ENCODE measurements at regions not wholly inside any gene's neighbourhood (a gene's known extent, or its start where the extent isn't known, plus 50 kb on each side); places are given as distances from the start of the nearest gene placed in this dataset.
"Not testable (repeated sequence)": the region's sequence is repeated elsewhere in the genome, so short reads cannot be mapped to it uniquely, and the experiment has no call there.

DNA sequence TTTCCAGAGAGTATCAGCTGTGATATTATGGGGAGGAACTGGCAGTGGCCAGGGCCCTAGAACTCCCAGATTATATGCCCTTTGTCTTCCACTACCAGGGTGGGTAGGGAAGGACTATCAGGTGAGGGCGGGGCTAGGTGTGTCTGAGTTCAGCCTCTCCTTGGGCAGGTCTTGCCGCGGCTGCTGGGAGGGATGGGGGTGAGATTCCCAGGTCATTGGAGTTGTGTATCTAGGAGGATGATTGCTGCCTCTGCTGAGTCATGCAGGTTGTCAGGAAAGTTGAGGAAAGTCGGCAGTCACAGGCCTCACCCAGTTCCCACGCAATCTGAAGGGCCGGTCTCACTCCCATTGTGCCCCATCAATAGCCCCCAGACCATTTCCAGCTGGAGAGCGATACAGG, 185.2 kb downstream of the DKK1 start:
- H3K27me3 ChIP-seq (ENCODE audit: control insufficient read depth, insufficient read depth, low read length): no peaks in the 10 kb centered on the region
- no peak overlapping the region for H3K4me3 ChIP-seq (ENCODE audit: low read length)
- no CpG with 5 or more reads among the region's 7 CpGs for WGBS (ENCODE audit: insufficient coverage, low lambda C conversion rate)
- no peaks in the 10 kb centered on the region for H3K36me3 ChIP-seq (ENCODE audit: control insufficient read depth, insufficient read depth, low read length)
- no peak overlapping the region for H3K27ac ChIP-seq (ENCODE audit: low read length)
- DNase-seq: no peak
- H3K4me1 ChIP-seq (ENCODE audit: control insufficient read depth, insufficient read depth, low read length): no peaks in the 10 kb centered on the region
- no peaks in the 10 kb centered on the region for H3K9me3 ChIP-seq (ENCODE audit: control insufficient read depth, low read depth, low read length)

DNA sequence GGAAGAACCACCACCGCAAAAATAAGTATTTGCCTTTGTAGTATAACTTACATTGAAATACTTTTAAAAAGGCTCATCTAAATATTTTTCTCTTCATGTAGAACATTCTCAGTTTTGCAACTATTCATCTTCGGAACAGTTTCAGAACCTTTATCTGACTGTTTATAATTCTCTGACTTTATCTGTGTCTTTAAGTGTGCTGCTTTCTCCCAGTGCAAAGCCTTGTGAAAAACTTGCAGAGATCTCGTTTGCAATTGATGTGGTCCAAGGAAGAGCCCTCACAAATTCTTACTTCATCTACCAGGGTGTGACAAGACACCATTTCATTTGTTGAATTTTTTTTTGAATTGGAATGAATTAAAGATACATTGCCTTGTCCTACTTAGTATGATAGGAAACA, 186.4 kb downstream of the DKK1 start:
- Histone ChIP-seq H3K36me3 (ENCODE audit: control insufficient read depth, insufficient read depth, low read length) (no peaks in the 10 kb centered on the region), H3K9me3 (ENCODE audit: control insufficient read depth, low read depth, low read length) (no peaks in the 10 kb centered on the region), H3K4me3 (ENCODE audit: low read length) (no peak overlapping the region), H3K27me3 (ENCODE audit: control insufficient read depth, insufficient read depth, low read length) (no peaks in the 10 kb centered on the region), H3K4me1 (ENCODE audit: control insufficient read depth, insufficient read depth, low read length) (no peaks in the 10 kb centered on the region), H3K27ac (ENCODE audit: low read length) (no peak overlapping the region)
- WGBS (ENCODE audit: insufficient coverage, low lambda C conversion rate): 100% methylated on average over 2 of the region's 3 CpGs
- DNase-seq: no peak

DNA sequence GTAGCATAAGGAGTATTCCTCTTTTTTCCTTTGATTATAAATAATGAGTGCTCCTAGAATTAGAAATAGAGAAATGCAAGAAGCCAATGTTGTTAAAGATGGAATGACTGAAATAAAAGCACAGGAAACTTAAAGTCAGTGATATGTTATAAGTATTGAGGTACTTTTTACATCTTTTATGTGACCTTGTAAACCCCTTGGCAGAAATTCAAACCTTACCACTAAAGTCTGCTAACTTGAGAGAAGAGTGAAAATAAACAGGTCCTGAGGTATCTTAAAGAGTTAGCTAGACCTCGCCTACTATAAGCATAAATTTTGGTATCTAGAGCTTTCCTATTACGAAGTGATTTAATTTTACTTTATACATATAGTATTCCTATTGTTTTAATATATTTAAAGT, 188.2 kb downstream of the DKK1 start:
- 80% methylated on average over 1 of the region's 2 CpGs for WGBS (ENCODE audit: insufficient coverage, low lambda C conversion rate)
- Histone ChIP-seq H3K9me3 (ENCODE audit: control insufficient read depth, low read depth, low read length) (peaks cover 2% of the 10 kb centered on the region), H3K27me3 (ENCODE audit: control insufficient read depth, insufficient read depth, low read length) (no peaks in the 10 kb centered on the region), H3K4me1 (ENCODE audit: control insufficient read depth, insufficient read depth, low read length) (no peaks in the 10 kb centered on the region), H3K27ac (ENCODE audit: low read length) (no peak overlapping the region), H3K4me3 (ENCODE audit: low read length) (no peak overlapping the region), H3K36me3 (ENCODE audit: control insufficient read depth, insufficient read depth, low read length) (no peaks in the 10 kb centered on the region)
- DNase-seq: no peak

DNA sequence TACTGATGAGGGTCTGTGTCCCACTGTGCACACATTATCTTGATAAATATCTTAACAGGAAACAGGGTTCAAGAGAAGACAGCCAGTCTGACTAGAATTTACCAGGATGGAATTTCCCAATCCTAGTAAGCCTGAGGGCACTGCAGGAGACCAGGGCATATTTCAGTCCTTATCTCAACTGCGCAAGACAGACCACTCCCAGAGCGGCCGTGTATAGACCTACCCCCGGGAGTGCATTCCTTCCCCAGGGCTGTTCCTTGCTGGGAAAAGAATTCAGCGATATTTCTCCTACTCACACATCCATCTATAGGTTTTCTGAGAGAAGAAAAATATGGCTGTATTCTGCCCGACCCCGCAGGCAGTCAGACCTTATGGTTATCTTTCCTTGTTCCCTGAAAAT, 191.3 kb downstream of the DKK1 start:
- H3K9me3 ChIP-seq (ENCODE audit: control insufficient read depth, low read depth, low read length); DNase-seq; H3K27ac ChIP-seq (ENCODE audit: low read length); H3K4me3 ChIP-seq (ENCODE audit: low read length); H3K4me1 ChIP-seq (ENCODE audit: control insufficient read depth, insufficient read depth, low read length); H3K27me3 ChIP-seq (ENCODE audit: control insufficient read depth, insufficient read depth, low read length); H3K36me3 ChIP-seq (ENCODE audit: control insufficient read depth, insufficient read depth, low read length): not testable (repeated sequence)
- 80% methylated on average over 1 of the region's 7 CpGs for WGBS (ENCODE audit: insufficient coverage, low lambda C conversion rate)

DNA sequence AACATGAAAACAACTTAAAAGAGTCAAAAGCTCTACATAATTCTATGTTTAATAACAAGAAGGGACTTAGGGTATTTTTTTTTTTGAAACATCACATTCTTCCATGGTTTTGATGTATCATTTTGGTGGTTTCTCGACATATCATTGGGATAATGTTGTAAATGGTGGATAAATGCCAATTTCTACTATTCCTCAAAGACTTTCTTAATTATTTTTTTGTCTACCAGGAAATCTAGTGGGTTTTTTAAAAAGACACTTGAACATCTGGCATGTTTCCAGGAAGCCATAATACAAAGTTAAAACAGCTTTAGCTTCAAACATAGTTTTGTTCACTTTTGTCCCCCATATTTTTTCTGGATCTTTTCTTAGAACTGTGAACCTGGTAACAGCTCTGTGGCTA, 200.4 kb downstream of the DKK1 start:
- WGBS (ENCODE audit: insufficient coverage, low lambda C conversion rate): no CpG with 5 or more reads among the region's 1 CpG
- no peak for DNase-seq
- no peak overlapping the region for H3K27ac ChIP-seq (ENCODE audit: low read length)
- H3K4me3 ChIP-seq (ENCODE audit: low read length): no peak overlapping the region
- H3K27me3 ChIP-seq (ENCODE audit: control insufficient read depth, insufficient read depth, low read length): no peaks in the 10 kb centered on the region
- no peaks in the 10 kb centered on the region for H3K4me1 ChIP-seq (ENCODE audit: control insufficient read depth, insufficient read depth, low read length)
- no peaks in the 10 kb centered on the region for H3K36me3 ChIP-seq (ENCODE audit: control insufficient read depth, insufficient read depth, low read length)
- no peaks in the 10 kb centered on the region for H3K9me3 ChIP-seq (ENCODE audit: control insufficient read depth, low read depth, low read length)

DNA sequence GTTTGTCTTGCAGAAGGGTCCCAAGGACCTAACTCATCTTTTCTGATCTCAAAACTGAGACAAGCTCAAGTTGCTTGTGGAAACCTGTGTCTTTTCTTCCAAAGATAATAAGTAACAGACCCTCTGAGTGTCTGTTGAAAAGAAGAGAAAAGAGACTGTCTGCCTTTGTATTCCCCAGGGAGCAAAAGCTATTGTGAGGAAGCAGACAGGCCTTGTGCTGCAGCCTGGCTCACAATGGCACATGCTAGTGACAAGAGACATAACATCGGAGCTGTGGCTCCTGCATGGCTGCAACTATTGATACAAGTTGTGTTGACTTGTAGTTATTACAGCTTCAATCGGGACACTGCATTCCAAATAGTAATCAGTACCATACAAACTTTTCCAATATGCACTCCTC, 202.9 kb downstream of the DKK1 start:
- no peaks in the 10 kb centered on the region for H3K27me3 ChIP-seq (ENCODE audit: control insufficient read depth, insufficient read depth, low read length)
- H3K4me1 ChIP-seq (ENCODE audit: control insufficient read depth, insufficient read depth, low read length): no peaks in the 10 kb centered on the region
- H3K36me3 ChIP-seq (ENCODE audit: control insufficient read depth, insufficient read depth, low read length): no peaks in the 10 kb centered on the region
- H3K27ac ChIP-seq (ENCODE audit: low read length): no peak overlapping the region
- WGBS (ENCODE audit: insufficient coverage, low lambda C conversion rate): no CpG with 5 or more reads among the region's 2 CpGs
- DNase-seq: no peak
- H3K4me3 ChIP-seq (ENCODE audit: low read length): no peak overlapping the region
- no peaks in the 10 kb centered on the region for H3K9me3 ChIP-seq (ENCODE audit: control insufficient read depth, low read depth, low read length)

DNA sequence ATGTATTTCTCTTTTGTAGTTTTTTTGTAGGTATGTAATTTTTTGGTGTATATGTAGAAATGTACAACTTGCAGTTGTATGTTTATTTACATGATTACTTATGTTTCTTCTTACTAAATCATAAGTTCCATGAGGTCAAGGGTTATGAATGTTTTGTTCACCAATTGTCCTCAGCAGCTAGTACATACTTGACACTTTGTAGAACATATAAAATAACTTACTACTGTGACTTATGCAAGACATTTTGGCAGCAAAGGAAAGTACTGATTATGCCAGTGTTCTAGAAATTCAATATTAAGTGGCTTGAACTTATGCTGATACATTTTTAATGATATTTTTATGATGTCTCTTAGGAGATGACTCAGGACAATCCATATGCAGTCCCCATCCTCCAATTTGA, 209.6 kb downstream of the DKK1 start:
- no peaks in the 10 kb centered on the region for H3K4me1 ChIP-seq (ENCODE audit: control insufficient read depth, insufficient read depth, low read length)
- H3K36me3 ChIP-seq (ENCODE audit: control insufficient read depth, insufficient read depth, low read length): no peaks in the 10 kb centered on the region
- no peak overlapping the region for H3K4me3 ChIP-seq (ENCODE audit: low read length)
- H3K27ac ChIP-seq (ENCODE audit: low read length): no peak overlapping the region
- DNase-seq: no peak
- no peaks in the 10 kb centered on the region for H3K27me3 ChIP-seq (ENCODE audit: control insufficient read depth, insufficient read depth, low read length)
- no peaks in the 10 kb centered on the region for H3K9me3 ChIP-seq (ENCODE audit: control insufficient read depth, low read depth, low read length)

DNA sequence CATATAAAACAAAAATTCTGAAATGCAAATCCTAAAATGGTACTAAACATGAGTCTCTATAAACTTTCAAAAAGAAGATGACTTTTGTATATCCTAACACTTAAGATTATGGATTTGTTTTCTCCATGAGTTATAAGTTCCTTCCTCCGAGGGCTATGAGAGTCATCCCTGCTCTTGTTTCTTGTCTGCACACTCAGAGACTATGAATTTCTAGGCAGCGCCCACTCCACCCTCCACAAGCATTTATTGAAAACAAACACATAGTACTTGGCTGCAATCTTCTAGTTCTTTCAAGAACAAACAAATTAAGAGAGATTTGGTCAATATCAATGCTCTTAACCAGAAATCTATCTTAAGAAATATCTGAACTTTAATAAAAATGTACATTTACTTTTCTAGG, 211.7 kb downstream of the DKK1 start:
- H3K27me3 ChIP-seq (ENCODE audit: control insufficient read depth, insufficient read depth, low read length): no peaks in the 10 kb centered on the region
- H3K36me3 ChIP-seq (ENCODE audit: control insufficient read depth, insufficient read depth, low read length): no peaks in the 10 kb centered on the region
- H3K4me3 ChIP-seq (ENCODE audit: low read length): no peak overlapping the region
- no peak for DNase-seq
- H3K27ac ChIP-seq (ENCODE audit: low read length): no peak overlapping the region
- H3K9me3 ChIP-seq (ENCODE audit: control insufficient read depth, low read depth, low read length): no peaks in the 10 kb centered on the region
- 40% methylated on average over 1 of the region's 2 CpGs for WGBS (ENCODE audit: insufficient coverage, low lambda C conversion rate)
- H3K4me1 ChIP-seq (ENCODE audit: control insufficient read depth, insufficient read depth, low read length): no peaks in the 10 kb centered on the region

DNA sequence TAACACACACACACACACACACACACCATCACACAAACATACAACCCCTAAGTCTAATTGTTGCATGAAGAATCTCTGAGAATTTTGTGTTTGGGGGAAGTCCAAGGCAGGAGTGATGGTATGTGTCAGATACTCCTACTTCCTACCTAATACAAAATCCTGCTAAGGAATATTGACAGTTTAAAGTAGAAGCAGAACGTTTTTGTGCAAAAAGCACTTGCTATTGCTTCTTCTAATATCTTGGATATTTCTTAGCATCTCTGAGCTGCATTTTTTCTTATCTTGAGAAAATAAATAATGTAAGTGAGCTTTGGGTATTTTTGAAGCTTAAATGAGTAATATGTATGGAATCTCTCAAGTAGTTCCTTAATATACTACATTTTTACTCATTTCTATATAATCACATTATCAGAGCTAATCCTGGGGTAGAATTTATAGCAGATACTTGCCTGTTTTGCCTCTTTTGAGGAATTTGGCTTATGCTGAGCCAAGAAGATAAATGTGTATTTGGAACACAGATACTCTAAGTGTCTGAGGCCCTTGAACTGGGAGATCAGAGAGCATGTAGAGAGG, 212.3 kb downstream of the DKK1 start:
- no peak for DNase-seq
- Histone ChIP-seq H3K4me3 (ENCODE audit: low read length) (no peak overlapping the region), H3K36me3 (ENCODE audit: control insufficient read depth, insufficient read depth, low read length) (no peaks in the 10 kb centered on the region), H3K27ac (ENCODE audit: low read length) (no peak overlapping the region), H3K27me3 (ENCODE audit: control insufficient read depth, insufficient read depth, low read length) (no peaks in the 10 kb centered on the region), H3K9me3 (ENCODE audit: control insufficient read depth, low read depth, low read length) (no peaks in the 10 kb centered on the region), H3K4me1 (ENCODE audit: control insufficient read depth, insufficient read depth, low read length) (no peaks in the 10 kb centered on the region)
- no CpG with 5 or more reads among the region's 1 CpG for WGBS (ENCODE audit: insufficient coverage, low lambda C conversion rate)

DNA sequence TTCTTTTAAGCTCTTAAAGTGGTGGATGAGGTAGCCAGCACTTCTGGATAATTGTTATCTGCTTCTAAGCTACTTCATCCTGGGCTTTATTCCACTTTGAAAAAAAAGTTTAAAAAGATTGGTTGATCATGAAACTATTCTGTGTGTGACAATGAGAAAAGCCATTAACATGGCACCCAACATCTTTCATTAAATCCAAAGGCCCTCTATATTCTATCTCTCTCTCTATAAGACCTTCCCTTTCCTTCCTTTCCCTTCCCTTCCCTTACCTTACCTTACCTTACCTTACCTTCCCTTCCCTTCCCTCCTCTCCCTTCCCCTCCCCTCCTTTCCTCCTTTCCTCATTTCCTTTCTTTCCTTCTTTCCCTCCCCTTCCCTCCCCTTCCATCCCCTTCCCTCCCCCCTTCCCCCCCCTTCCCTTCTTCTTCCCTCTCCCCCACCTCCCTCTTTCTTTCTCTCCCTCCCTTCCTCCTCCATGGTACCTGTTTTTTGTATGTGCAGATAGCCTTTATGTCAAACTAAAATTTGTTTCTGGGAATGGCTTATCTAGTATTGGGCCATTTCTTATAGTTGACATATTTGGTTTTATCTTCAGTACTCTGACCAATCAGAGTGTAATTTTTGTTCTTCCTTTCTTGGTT, 218.7 kb downstream of the DKK1 start:
- no peak for DNase-seq
- Histone ChIP-seq H3K9me3 (ENCODE audit: control insufficient read depth, low read depth, low read length) (no peaks in the 10 kb centered on the region), H3K4me1 (ENCODE audit: control insufficient read depth, insufficient read depth, low read length) (no peaks in the 10 kb centered on the region), H3K36me3 (ENCODE audit: control insufficient read depth, insufficient read depth, low read length) (no peaks in the 10 kb centered on the region), H3K4me3 (ENCODE audit: low read length) (no peak overlapping the region), H3K27ac (ENCODE audit: low read length) (no peak overlapping the region), H3K27me3 (ENCODE audit: control insufficient read depth, insufficient read depth, low read length) (no peaks in the 10 kb centered on the region)

DNA sequence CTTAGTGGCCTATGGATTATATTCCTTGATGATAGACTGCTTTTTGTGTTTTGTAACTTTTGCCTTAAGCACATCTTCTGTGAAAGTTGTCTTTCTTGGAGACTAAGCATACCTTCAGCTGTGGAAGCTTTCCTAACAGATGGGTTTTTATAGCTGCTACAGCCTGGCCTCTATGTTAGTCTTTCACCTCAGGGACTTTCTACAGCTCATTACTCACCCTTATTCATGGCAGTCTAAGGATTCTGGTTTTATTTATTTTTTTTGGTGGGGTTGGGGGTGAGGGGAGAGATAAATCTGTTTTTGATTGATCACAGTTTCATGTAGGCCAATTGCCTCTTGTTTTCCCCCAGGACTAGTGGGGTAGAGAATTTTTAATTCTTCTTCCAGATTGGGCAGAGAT, 219.9 kb downstream of the DKK1 start:
- Histone ChIP-seq H3K9me3 (ENCODE audit: control insufficient read depth, low read depth, low read length) (no peaks in the 10 kb centered on the region), H3K27ac (ENCODE audit: low read length) (no peak overlapping the region), H3K27me3 (ENCODE audit: control insufficient read depth, insufficient read depth, low read length) (no peaks in the 10 kb centered on the region), H3K4me3 (ENCODE audit: low read length) (no peak overlapping the region), H3K4me1 (ENCODE audit: control insufficient read depth, insufficient read depth, low read length) (no peaks in the 10 kb centered on the region), H3K36me3 (ENCODE audit: control insufficient read depth, insufficient read depth, low read length) (no peaks in the 10 kb centered on the region)
- DNase-seq: no peak

Measured in large intestine (tissue), 3 donors.